ENCODE measurements at regions not wholly inside any gene's neighbourhood (a gene's known extent, or its start where the extent isn't known, plus 50 kb on each side); places are given as distances from the start of the nearest gene placed in this dataset.
A peak's percentile ranks its signal among the peaks of the same experiment; 100 is the strongest.

- 0% methylated on average over 4 of the region's 8 CpGs for WGBS (ENCODE audit: insufficient coverage)
- Histone ChIP-seq H3K27ac (ENCODE audit: insufficient read depth in 1 of 2, low read depth in 1 of 2, low read length in 2 of 2, poor library complexity in 1 of 2, severe bottlenecking in 2 of 2) (no peak overlapping the region), H3K36me3 (ENCODE audit: control insufficient read depth in 4 of 4, insufficient read depth in 4 of 4, low read length in 3 of 4) (no peaks in the 10 kb centered on the region), H3K9me3 (ENCODE audit: control extremely low read depth in 1 of 5, control insufficient read depth in 4 of 5, insufficient read depth in 2 of 5, low read depth in 1 of 5, low read length in 4 of 5) (peaks cover 0 to 8% (median 2%) of the 10 kb centered on the region in 5 experiments), H3K4me3 (ENCODE audit: control insufficient read depth in 1 of 7, extremely low read depth in 1 of 7, insufficient read depth in 4 of 7, low read depth in 2 of 7, low read length in 6 of 7) (peak overlapping the region in 1 of 7 experiments; percentile 58), H3K27me3 (replicated peaks in 2 of 5; ENCODE audit: control insufficient read depth in 4 of 5, insufficient read depth in 5 of 5, low read length in 4 of 5) (no peaks in the 10 kb centered on the region), H3K4me1 (ENCODE audit: control extremely low read depth in 1 of 4, control insufficient read depth in 4 of 4, insufficient read depth in 4 of 4, low read length in 3 of 4) (peaks cover 0 to 10% (median 2%) of the 10 kb centered on the region in 4 experiments)
- POLR2A ChIA-PET, result no interaction called here
- DNase-seq, result peak; percentile 42 to 70 (median 68)
- CTCF ChIA-PET, result interaction anchor here (0.6 to 3.0 kb wide), 7 partner anchors 8 to 427 kb away, joined by 3 to 14 read pairs (median 5); no protein-coding TSS in a partner anchor
Measured at GRCh38 chr11:23540101-23540561, 679.9 kb upstream of the CCDC179 start.

GRCh38 chr11:23542189-23542588 lies 681.9 kb upstream of the CCDC179 start:
- no CpG with 5 or more reads among the region's 1 CpG for WGBS (ENCODE audit: insufficient coverage)
- Histone ChIP-seq H3K27me3 (replicated peaks in 2 of 5; ENCODE audit: control insufficient read depth in 4 of 5, insufficient read depth in 5 of 5, low read length in 4 of 5) (no peaks in the 10 kb centered on the region), H3K4me1 (ENCODE audit: control extremely low read depth in 1 of 4, control insufficient read depth in 4 of 4, insufficient read depth in 4 of 4, low read length in 3 of 4) (peaks cover 0 to 10% (median 2%) of the 10 kb centered on the region in 4 experiments), H3K27ac (ENCODE audit: insufficient read depth in 1 of 2, low read depth in 1 of 2, low read length in 2 of 2, poor library complexity in 1 of 2, severe bottlenecking in 2 of 2) (no peak overlapping the region), H3K4me3 (ENCODE audit: control insufficient read depth in 1 of 7, extremely low read depth in 1 of 7, insufficient read depth in 4 of 7, low read depth in 2 of 7, low read length in 6 of 7) (no peak overlapping the region), H3K36me3 (ENCODE audit: control insufficient read depth in 4 of 4, insufficient read depth in 4 of 4, low read length in 3 of 4) (no peaks in the 10 kb centered on the region), H3K9me3 (ENCODE audit: control extremely low read depth in 1 of 5, control insufficient read depth in 4 of 5, insufficient read depth in 2 of 5, low read depth in 1 of 5, low read length in 4 of 5) (peaks cover 0 to 2% (median under 1%) of the 10 kb centered on the region in 5 experiments)
- CTCF ChIA-PET, result interaction anchor here (0.9 to 3.0 kb wide), 2 partner anchors 9 to 12 kb away, joined by 3 to 14 read pairs; no protein-coding TSS in a partner anchor
- POLR2A ChIA-PET, result no interaction called here
- peak in 1 of 3 donors; percentile 8 for DNase-seq

GRCh38 chr11:23542816-23543215 lies 682.5 kb upstream of the CCDC179 start:
- ChIA-PET CTCF (interaction anchor here (1.3 kb wide), 1 partner anchor 11 kb away, joined by 4 read pairs; no protein-coding TSS in a partner anchor), POLR2A (no interaction called here)
- Histone ChIP-seq H3K36me3 (ENCODE audit: control insufficient read depth in 4 of 4, insufficient read depth in 4 of 4, low read length in 3 of 4) (no peaks in the 10 kb centered on the region), H3K27me3 (replicated peaks in 2 of 5; ENCODE audit: control insufficient read depth in 4 of 5, insufficient read depth in 5 of 5, low read length in 4 of 5) (no peaks in the 10 kb centered on the region), H3K4me1 (ENCODE audit: control extremely low read depth in 1 of 4, control insufficient read depth in 4 of 4, insufficient read depth in 4 of 4, low read length in 3 of 4) (peaks cover 0 to 10% (median 2%) of the 10 kb centered on the region in 4 experiments), H3K27ac (ENCODE audit: insufficient read depth in 1 of 2, low read depth in 1 of 2, low read length in 2 of 2, poor library complexity in 1 of 2, severe bottlenecking in 2 of 2) (no peak overlapping the region), H3K4me3 (ENCODE audit: control insufficient read depth in 1 of 7, extremely low read depth in 1 of 7, insufficient read depth in 4 of 7, low read depth in 2 of 7, low read length in 6 of 7) (no peak overlapping the region), H3K9me3 (ENCODE audit: control extremely low read depth in 1 of 5, control insufficient read depth in 4 of 5, insufficient read depth in 2 of 5, low read depth in 1 of 5, low read length in 4 of 5) (no peaks in the 10 kb centered on the region)
- no CpG with 5 or more reads among the region's 3 CpGs for WGBS (ENCODE audit: insufficient coverage)
- no peak for DNase-seq

GRCh38 chr11:23543651-23544222 lies 683.5 kb upstream of the CCDC179 start:
- no peaks in the 10 kb centered on the region for H3K9me3 ChIP-seq (ENCODE audit: control extremely low read depth in 1 of 5, control insufficient read depth in 4 of 5, insufficient read depth in 2 of 5, low read depth in 1 of 5, low read length in 4 of 5)
- no peaks in the 10 kb centered on the region for H3K27me3 ChIP-seq (replicated peaks in 2 of 5; ENCODE audit: control insufficient read depth in 4 of 5, insufficient read depth in 5 of 5, low read length in 4 of 5)
- ChIA-PET POLR2A (no interaction called here), CTCF (interaction anchor here (1.3 kb wide), 1 partner anchor 10 kb away, joined by 4 read pairs; no protein-coding TSS in a partner anchor)
- no peaks in the 10 kb centered on the region for H3K36me3 ChIP-seq (ENCODE audit: control insufficient read depth in 4 of 4, insufficient read depth in 4 of 4, low read length in 3 of 4)
- WGBS (ENCODE audit: insufficient coverage), result 20% methylated on average over 1 of the region's 3 CpGs
- H3K27ac ChIP-seq (ENCODE audit: insufficient read depth in 1 of 2, low read depth in 1 of 2, low read length in 2 of 2, poor library complexity in 1 of 2, severe bottlenecking in 2 of 2), result no peak overlapping the region
- H3K4me1 ChIP-seq (ENCODE audit: control extremely low read depth in 1 of 4, control insufficient read depth in 4 of 4, insufficient read depth in 4 of 4, low read length in 3 of 4), result peaks cover 0 to 10% (median 2%) of the 10 kb centered on the region in 4 experiments
- peak in 2 of 3 donors; percentile 31 to 72 for DNase-seq
- H3K4me3 ChIP-seq (ENCODE audit: control insufficient read depth in 1 of 7, extremely low read depth in 1 of 7, insufficient read depth in 4 of 7, low read depth in 2 of 7, low read length in 6 of 7), result no peak overlapping the region

- POLR2A ChIA-PET, result no interaction called here
- Histone ChIP-seq H3K27me3 (replicated peaks in 2 of 5; ENCODE audit: control insufficient read depth in 4 of 5, insufficient read depth in 5 of 5, low read length in 4 of 5) (no peaks in the 10 kb centered on the region), H3K27ac (ENCODE audit: insufficient read depth in 1 of 2, low read depth in 1 of 2, low read length in 2 of 2, poor library complexity in 1 of 2, severe bottlenecking in 2 of 2) (no peak overlapping the region), H3K4me1 (ENCODE audit: control extremely low read depth in 1 of 4, control insufficient read depth in 4 of 4, insufficient read depth in 4 of 4, low read length in 3 of 4) (no peaks in the 10 kb centered on the region), H3K9me3 (ENCODE audit: control extremely low read depth in 1 of 5, control insufficient read depth in 4 of 5, insufficient read depth in 2 of 5, low read depth in 1 of 5, low read length in 4 of 5) (no peaks in the 10 kb centered on the region), H3K36me3 (ENCODE audit: control insufficient read depth in 4 of 4, insufficient read depth in 4 of 4, low read length in 3 of 4) (no peaks in the 10 kb centered on the region), H3K4me3 (ENCODE audit: control insufficient read depth in 1 of 7, extremely low read depth in 1 of 7, insufficient read depth in 4 of 7, low read depth in 2 of 7, low read length in 6 of 7) (no peak overlapping the region)
- CTCF ChIA-PET, result no interaction called here
- no peak for DNase-seq
- WGBS (ENCODE audit: insufficient coverage), result no CpG with 5 or more reads among the region's 1 CpG
Measured at GRCh38 chr11:23551706-23552105, 691.4 kb upstream of the CCDC179 start.

- H3K27me3 ChIP-seq (replicated peaks in 2 of 5; ENCODE audit: control insufficient read depth in 4 of 5, insufficient read depth in 5 of 5, low read length in 4 of 5), result no peaks in the 10 kb centered on the region
- H3K27ac ChIP-seq (ENCODE audit: insufficient read depth in 1 of 2, low read depth in 1 of 2, low read length in 2 of 2, poor library complexity in 1 of 2, severe bottlenecking in 2 of 2), result no peak overlapping the region
- ChIA-PET CTCF (interaction anchor here (1.0 to 2.6 kb wide), 5 partner anchors 9 to 440 kb away, joined by 3 to 14 read pairs (median 5); no protein-coding TSS in a partner anchor), POLR2A (no interaction called here)
- no CpG with 5 or more reads among the region's 1 CpG for WGBS (ENCODE audit: insufficient coverage)
- no peaks in the 10 kb centered on the region for H3K36me3 ChIP-seq (ENCODE audit: control insufficient read depth in 4 of 4, insufficient read depth in 4 of 4, low read length in 3 of 4)
- no peak overlapping the region for H3K4me3 ChIP-seq (ENCODE audit: control insufficient read depth in 1 of 7, extremely low read depth in 1 of 7, insufficient read depth in 4 of 7, low read depth in 2 of 7, low read length in 6 of 7)
- H3K4me1 ChIP-seq (ENCODE audit: control extremely low read depth in 1 of 4, control insufficient read depth in 4 of 4, insufficient read depth in 4 of 4, low read length in 3 of 4), result no peaks in the 10 kb centered on the region
- DNase-seq, result no peak
- H3K9me3 ChIP-seq (ENCODE audit: control extremely low read depth in 1 of 5, control insufficient read depth in 4 of 5, insufficient read depth in 2 of 5, low read depth in 1 of 5, low read length in 4 of 5), result no peaks in the 10 kb centered on the region
Measured at GRCh38 chr11:23554002-23554401, 693.7 kb upstream of the CCDC179 start.

GRCh38 chr11:23555085-23555484 lies 694.8 kb upstream of the CCDC179 start:
- H3K4me3 ChIP-seq (ENCODE audit: control insufficient read depth in 1 of 7, extremely low read depth in 1 of 7, insufficient read depth in 4 of 7, low read depth in 2 of 7, low read length in 6 of 7), result no peak overlapping the region
- H3K4me1 ChIP-seq (ENCODE audit: control extremely low read depth in 1 of 4, control insufficient read depth in 4 of 4, insufficient read depth in 4 of 4, low read length in 3 of 4), result no peaks in the 10 kb centered on the region
- WGBS (ENCODE audit: insufficient coverage), result 80% methylated on average over 1 of the region's 1 CpG
- no peak overlapping the region for H3K27ac ChIP-seq (ENCODE audit: insufficient read depth in 1 of 2, low read depth in 1 of 2, low read length in 2 of 2, poor library complexity in 1 of 2, severe bottlenecking in 2 of 2)
- POLR2A ChIA-PET, result no interaction called here
- H3K36me3 ChIP-seq (ENCODE audit: control insufficient read depth in 4 of 4, insufficient read depth in 4 of 4, low read length in 3 of 4), result no peaks in the 10 kb centered on the region
- no peaks in the 10 kb centered on the region for H3K9me3 ChIP-seq (ENCODE audit: control extremely low read depth in 1 of 5, control insufficient read depth in 4 of 5, insufficient read depth in 2 of 5, low read depth in 1 of 5, low read length in 4 of 5)
- H3K27me3 ChIP-seq (replicated peaks in 2 of 5; ENCODE audit: control insufficient read depth in 4 of 5, insufficient read depth in 5 of 5, low read length in 4 of 5), result no peaks in the 10 kb centered on the region
- no peak for DNase-seq
- CTCF ChIA-PET, result interaction anchor here (1.1 to 3.4 kb wide), 3 partner anchors 15 to 441 kb away, joined by 3 to 13 read pairs (median 12); no protein-coding TSS in a partner anchor
